ENCODE measurements at regions not wholly inside any gene's neighbourhood (a gene's known extent, or its start where the extent isn't known, plus 50 kb on each side); places are given as distances from the start of the nearest gene placed in this dataset.

DNA sequence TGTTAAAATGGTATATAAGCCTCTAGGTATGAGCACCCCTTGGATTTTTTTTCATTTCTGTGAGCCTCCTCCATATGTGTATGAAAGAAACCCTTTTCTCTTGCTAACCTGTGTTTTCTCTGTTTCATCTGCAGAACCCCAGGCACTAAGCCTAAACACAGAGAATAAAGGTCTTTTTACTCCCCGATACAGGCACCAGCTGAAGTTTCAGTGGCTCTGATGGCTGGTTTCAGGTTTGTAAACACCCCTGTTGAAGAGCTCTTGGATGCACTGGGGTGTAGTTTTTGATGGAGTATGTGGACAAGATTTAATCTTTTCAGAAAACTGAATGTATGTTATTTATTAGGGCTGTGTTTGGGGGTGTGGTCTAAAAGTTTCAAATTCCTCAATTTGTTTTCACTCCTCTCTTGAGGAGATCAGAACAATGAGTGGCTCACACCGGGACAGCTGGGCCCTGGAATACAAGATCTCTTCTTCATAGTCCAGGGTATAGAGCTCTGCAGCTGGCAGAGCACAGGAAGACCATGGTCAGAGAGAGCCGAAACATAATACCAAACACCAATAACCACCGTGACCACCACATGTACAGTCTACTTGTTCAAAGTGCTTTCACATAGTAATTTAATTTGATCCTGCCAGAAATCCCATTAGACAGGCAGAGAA is 50.2 kb upstream of the VTCN1 start:
- DNase-seq (ENCODE audit: extremely low read depth, low read depth) = no peak
